WI38 (cell line): ENCODE measurements at regions not wholly inside any gene's neighbourhood (a gene's known extent, or its start where the extent isn't known, plus 50 kb on each side); places are given as distances from the start of the nearest gene placed in this dataset.

Source experiments
- H3K4me3 ChIP-seq: 2 replicates; pipeline ENCODE4 v1.5.1; 2011; ENCODE audit warnings: low read depth, mild to moderate bottlenecking, control low read depth, low read length
- CTCF ChIP-seq: IDR thresholded peaks from 2 replicates; pipeline ENCODE4 v1.5.1; 2012; ENCODE audit warnings: low read depth, mild to moderate bottlenecking, control low read depth, low read length

GRCh38 chr9:115671963-115672305, 481.7 kb upstream of the PAPPA start:
- no peak for TF ChIP-seq CTCF
- H3K4me3 ChIP-seq, result no peak overlapping the region

- peak overlapping the region; percentile 33 for H3K4me3 ChIP-seq
Observed at GRCh38 chr9:115672477-115673316, 480.9 kb upstream of the PAPPA start.

GRCh38 chr9:115673599-115673998, 480.0 kb upstream of the PAPPA start:
- peak overlapping the region; percentile 33; the same call in 1 of the 2 replicates for H3K4me3 ChIP-seq

More at GRCh38 chr9:115672477-115673316, 480.9 kb upstream of the PAPPA start:
- TF ChIP-seq CTCF, result no peak

GRCh38 chr9:115674091-115674490, 479.5 kb upstream of the PAPPA start:
- no peak overlapping the region for H3K4me3 ChIP-seq
- TF ChIP-seq CTCF, result no peak

More at GRCh38 chr9:115673599-115673998, 480.0 kb upstream of the PAPPA start:
- no peak for TF ChIP-seq CTCF

GRCh38 chr9:115675834-115676233, 477.8 kb upstream of the PAPPA start:
- no peak for TF ChIP-seq CTCF
- H3K4me3 ChIP-seq, result no peak overlapping the region

- no peak overlapping the region for H3K4me3 ChIP-seq
- TF ChIP-seq CTCF, result no peak
Observed at GRCh38 chr9:115680231-115680630, 473.4 kb upstream of the PAPPA start.

GRCh38 chr9:115681585-115681984, 472.0 kb upstream of the PAPPA start:
- no peak for TF ChIP-seq CTCF
- no peak overlapping the region for H3K4me3 ChIP-seq
